ENCODE measurements at regions not wholly inside any gene's neighbourhood (a gene's known extent, or its start where the extent isn't known, plus 50 kb on each side); places are given as distances from the start of the nearest gene placed in this dataset.

GRCh38 chr5:52705720-52706119, 82.0 kb upstream of the ITGA1 start:
- TF ChIP-seq CTCF (IDR thresholded peaks at IDR 0.05; ENCODE audit: insufficient read depth, low read depth, low read length) (no peak), EZH2 (IDR thresholded peaks at IDR 0.05; ENCODE audit: insufficient read depth, low read length) (no peak)
